Testis (tissue), 2 donors: ENCODE measurements at regions not wholly inside any gene's neighbourhood (a gene's known extent, or its start where the extent isn't known, plus 50 kb on each side); places are given as distances from the start of the nearest gene placed in this dataset.

Source experiments
- CTCF ChIP-seq, 3 experiments: fragments of 450-650 bp in 2 of 3; fragments of 200-600 bp in 1 of 3; sonication (generic) in 1 of 3; IDR thresholded peaks; one replicate each; pipeline ENCODE4 v1.5.1; 2016 to 2019; ENCODE audit warnings: antibody characterized with exemption in 3 of 3, mild to moderate bottlenecking in 2 of 3, moderate library complexity in 1 of 3
- POLR2A ChIP-seq: fragments of 450-650 bp; IDR thresholded peaks from one replicate; pipeline ENCODE4 v1.6.1; 2017; ENCODE audit warnings: antibody characterized with exemption, mild to moderate bottlenecking, moderate library complexity

DNA sequence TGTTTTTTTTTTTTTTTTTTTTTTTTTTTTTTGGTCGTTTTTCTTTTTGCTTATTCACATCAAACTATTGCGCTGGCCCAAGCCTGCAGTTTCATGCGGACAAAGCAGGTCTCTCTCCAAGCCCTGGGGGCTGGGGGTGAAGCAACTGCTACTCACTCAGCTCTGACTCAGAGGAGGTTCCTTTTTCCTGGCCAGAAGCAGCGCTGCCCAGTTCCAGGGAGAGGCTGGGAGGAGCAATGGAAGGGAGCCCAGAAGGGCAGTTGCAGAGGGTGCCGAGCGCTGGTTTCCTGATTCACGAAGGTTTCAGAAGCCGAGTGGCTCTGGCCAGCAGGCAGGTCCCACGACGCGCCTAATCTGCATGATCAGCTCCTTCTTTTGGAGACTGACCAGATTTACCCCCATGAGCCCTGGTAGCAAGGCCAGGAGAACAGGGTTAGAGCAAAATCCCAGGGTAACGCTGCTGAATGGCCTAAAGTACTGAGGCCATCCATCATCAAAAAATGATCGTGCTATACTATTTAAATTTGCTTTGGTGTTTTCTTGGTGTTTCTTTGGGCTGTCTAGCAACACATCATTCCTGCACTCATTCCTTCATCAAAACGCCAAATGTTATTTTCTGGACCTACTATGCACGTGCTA is 144.7 kb upstream of the SOX9 start:
- TF ChIP-seq CTCF (IDR thresholded peaks at IDR 0.05) (no peak), POLR2A (no peak)
